ENCODE measurements at regions not wholly inside any gene's neighbourhood (a gene's known extent, or its start where the extent isn't known, plus 50 kb on each side); places are given as distances from the start of the nearest gene placed in this dataset.

GRCh38 chr5:68432682-68433081, 217.1 kb downstream of the PIK3R1 start:
- no peaks in the 10 kb centered on the region for H3K9me3 ChIP-seq (ENCODE audit: control insufficient read depth in 1 of 2, insufficient read depth in 1 of 2, low read depth in 1 of 2, low read length in 2 of 2)
- ChIA-PET POLR2A (interaction anchor here (1.0 to 1.3 kb wide), 2 partner anchors 8 to 26 kb away, joined by 3 read pairs; no protein-coding TSS in a partner anchor), RAD21 (ENCODE audit: low non-redundant PET in 1 of 2, low total read pairs in 2 of 2, uncharacterized antibody in 2 of 2, unreplicated experiment in 2 of 2) (no interaction called here), CTCF (no interaction called here)
- no peaks in the 10 kb centered on the region for H4K20me1 ChIP-seq (ENCODE audit: insufficient read depth)
- H3K79me2 ChIP-seq (ENCODE audit: insufficient read depth, low read length) = no peaks in the 10 kb centered on the region
- ATAC-seq = no peak
- no peaks in the 10 kb centered on the region for H3K36me3 ChIP-seq (ENCODE audit: control insufficient read depth in 1 of 2, insufficient read depth in 2 of 2, low read length in 2 of 2)
- H3K27ac ChIP-seq (ENCODE audit: low read depth, low read length) = peak overlapping the region; percentile 14; the same call in 1 of the 2 replicates
- peaks cover 24 to 52% of the 10 kb centered on the region in 2 experiments for H3K4me1 ChIP-seq (ENCODE audit: control insufficient read depth in 1 of 2, insufficient read depth in 2 of 2, low read length in 2 of 2)
- peak overlapping the region; percentile 43 for H3K4me2 ChIP-seq (ENCODE audit: low read length)
- DNase-seq (ENCODE audit: low read depth, low spot score) = peak; percentile 68
- intact Hi-C loops (cut with micrococcal nuclease) = loop anchor here (5.0 kb wide), 1 partner anchor 100 kb away; no protein-coding TSS in a partner anchor
- no peak overlapping the region; a peak in 1 of 4 replicates for H3K4me3 ChIP-seq (replicated peaks in 1 of 2; ENCODE audit: low read depth in 1 of 2, low read length in 2 of 2)
- peak overlapping the region; percentile 46 for H3K9ac ChIP-seq (ENCODE audit: low read length)
- no peaks in the 10 kb centered on the region for H3K27me3 ChIP-seq (ENCODE audit: insufficient read depth, low read length)
- no peaks in the 10 kb centered on the region for H3K9me2 ChIP-seq (ENCODE audit: insufficient read depth)
- no peak overlapping the region for H2AFZ ChIP-seq (ENCODE audit: low read depth, low read length, poor library complexity, severe bottlenecking)
- no TSS peak for BruUV-seq (replicated peaks)
- TF ChIP-seq ZNF274 (IDR thresholded peaks at IDR 0.05; ENCODE audit: low read depth, low read length) (no peak), YY1 (IDR thresholded peaks at IDR 0.05; ENCODE audit: extremely low read depth, insufficient replicate concordance, low read depth, low read length) (no peak), ATF3 (IDR thresholded peaks at IDR 0.05) (no peak), MAX (IDR thresholded peaks at IDR 0.05) (peak; percentile 98), POLR2A (IDR thresholded peaks at IDR 0.05; ENCODE audit: borderline replicate concordance, extremely low read depth, insufficient read depth, insufficient read length) (no peak), EZH2phosphoT487 (IDR thresholded peaks at IDR 0.05; ENCODE audit: borderline replicate concordance) (no peak), SP1 (IDR thresholded peaks at IDR 0.05; ENCODE audit: low read depth) (peak; percentile 85), ZFX (IDR thresholded peaks at IDR 0.05) (no peak), SIN3A (IDR thresholded peaks at IDR 0.05; ENCODE audit: low read depth) (peak; percentile 60; the same call in 1 of the 2 replicates), POLR2AphosphoS5 (IDR thresholded peaks at IDR 0.05; ENCODE audit: low read depth, low read length) (peak; percentile 60), EGR1 (IDR thresholded peaks at IDR 0.05; ENCODE audit: low read depth) (no peak), ELF1 (IDR thresholded peaks at IDR 0.05; ENCODE audit: borderline replicate concordance, low read depth) (peak; percentile 60; the same call in 1 of the 2 replicates), ZBTB33 (IDR thresholded peaks at IDR 0.05; ENCODE audit: extremely low read depth, insufficient replicate concordance, low read length) (no peak), SRF (IDR thresholded peaks at IDR 0.05; ENCODE audit: low read depth) (peak; percentile 70; the same call in 1 of the 2 replicates), CBX3 (IDR thresholded peaks at IDR 0.05; ENCODE audit: low read depth) (peak; percentile 94), RAD21 (IDR thresholded peaks at IDR 0.05; ENCODE audit: low read depth) (no peak), FOSL1 (IDR thresholded peaks at IDR 0.05; ENCODE audit: low read depth) (peak; percentile 73), CTCF (IDR thresholded peaks at IDR 0.05 in 2 of 3, conservative IDR thresholded peaks at IDR 0.05 in 1 of 3; ENCODE audit: borderline replicate concordance in 1 of 3, insufficient read depth in 1 of 3, low read depth in 2 of 3, low read length in 2 of 3) (no peak), EZH2 (IDR thresholded peaks at IDR 0.05) (no peak), CEBPB (IDR thresholded peaks at IDR 0.05; ENCODE audit: low read depth) (0 out of 2 replicates have a peak, but pooled peaks have one; percentile 18), REST (IDR thresholded peaks at IDR 0.05; ENCODE audit: low read depth) (no peak)

All from HCT116 (cell line).